H1 (cell line): ENCODE measurements at regions not wholly inside any gene's neighbourhood (a gene's known extent, or its start where the extent isn't known, plus 50 kb on each side); places are given as distances from the start of the nearest gene placed in this dataset.

ENCODE experiments used
- ASH2L ChIP-seq: fragments of 200-600, 300-600 bp; sonication (generic); IDR thresholded peaks from one replicate; pipeline ENCODE4 v1.7.1; 2017; ENCODE audit warnings: low read length
- ATF3 ChIP-seq: IDR thresholded peaks from 2 replicates; pipeline ENCODE4 v1.6.1; 2011; ENCODE audit warnings: low read depth, mild to moderate bottlenecking, low read length; ENCODE audit not compliant: insufficient read depth
- CHD1 ChIP-seq: IDR thresholded peaks from 2 replicates; pipeline ENCODE4 v1.6.1; 2012; ENCODE audit warnings: low read depth, low read length, improper control_type of control experiment
- GABPA ChIP-seq: IDR thresholded peaks from 2 replicates; pipeline ENCODE4 v1.6.1; 2011; ENCODE audit warnings: mild to moderate bottlenecking, low read length, moderate library complexity, borderline replicate concordance; ENCODE audit not compliant: insufficient read depth
- MAX ChIP-seq: IDR thresholded peaks from 2 replicates; pipeline ENCODE4 v1.6.1; 2012; ENCODE audit warnings: inconsistent platforms
- PHF8 ChIP-seq: fragments of 200-600 bp; sonication (generic); conservative IDR thresholded peaks from 2 replicates; pipeline ENCODE4 v1.7.1; 2012; ENCODE audit warnings: low read depth, mild to moderate bottlenecking, inconsistent platforms, low read length, moderate library complexity
- POLR2A ChIP-seq, 2 experiments: IDR thresholded peaks; 1 replicate in 1 of 2; 2 replicates in 1 of 2; pipeline ENCODE4 v1.6.1; 2011; ENCODE audit warnings: low read depth in 2 of 2, low read length in 2 of 2, mild to moderate bottlenecking in 2 of 2; ENCODE audit errors: control extremely low read depth in 1 of 2
- SP1 ChIP-seq: IDR thresholded peaks from 2 replicates; pipeline ENCODE4 v1.6.1; 2011; ENCODE audit warnings: low read depth, low read length
- TBP ChIP-seq: IDR thresholded peaks from 2 replicates; pipeline ENCODE4 v1.6.1; 2011; ENCODE audit warnings: low read depth, low read length, improper control_type of control experiment
- ZNF274 ChIP-seq: IDR thresholded peaks from 2 replicates; pipeline ENCODE4 v1.7.0; 2012; ENCODE audit warnings: low read length, borderline replicate concordance; ENCODE audit errors: extremely low read depth

GRCh38 chr6:164415832-164416563 is 893.4 kb downstream of the C6orf118 start (continued):
- no peak for TF ChIP-seq SP1
- no peak for TF ChIP-seq ASH2L
- TF ChIP-seq GABPA = no peak
- no peak for TF ChIP-seq TBP
- no peak for TF ChIP-seq MAX
- no peak for TF ChIP-seq POLR2A (IDR thresholded peaks at IDR 0.05; ENCODE audit: control extremely low read depth in 1 of 2, low read depth in 2 of 2, low read length in 2 of 2)
- no peak for TF ChIP-seq ZNF274
- TF ChIP-seq CHD1 = no peak
- no peak for TF ChIP-seq ATF3
- TF ChIP-seq PHF8 = no peak
